ENCODE measurements at regions not wholly inside any gene's neighbourhood (a gene's known extent, or its start where the extent isn't known, plus 50 kb on each side); places are given as distances from the start of the nearest gene placed in this dataset.

GRCh38 chr2:155393406-155393805 is 694.9 kb downstream of the KCNJ3 start:
- Histone ChIP-seq H3K4me1 (ENCODE audit: control insufficient read depth, insufficient read depth, low read length) (no peaks in the 10 kb centered on the region), H3K27me3 (ENCODE audit: control insufficient read depth, insufficient read depth, low read length) (no peaks in the 10 kb centered on the region), H3K36me3 (ENCODE audit: control insufficient read depth, insufficient read depth, low read length) (no peaks in the 10 kb centered on the region), H3K4me3 (ENCODE audit: low read depth, low read length) (no peak overlapping the region), H3K9me3 (ENCODE audit: control insufficient read depth, insufficient read depth, low read length) (no peaks in the 10 kb centered on the region), H3K9ac (ENCODE audit: low read depth, low read length) (no peak overlapping the region)

- no peak overlapping the region for H3K9ac ChIP-seq (ENCODE audit: low read depth, low read length)
- no peaks in the 10 kb centered on the region for H3K27me3 ChIP-seq (ENCODE audit: control insufficient read depth, insufficient read depth, low read length)
- no peaks in the 10 kb centered on the region for H3K4me1 ChIP-seq (ENCODE audit: control insufficient read depth, insufficient read depth, low read length)
- H3K4me3 ChIP-seq (ENCODE audit: low read depth, low read length): no peak overlapping the region
- H3K9me3 ChIP-seq (ENCODE audit: control insufficient read depth, insufficient read depth, low read length): no peaks in the 10 kb centered on the region
- no peaks in the 10 kb centered on the region for H3K36me3 ChIP-seq (ENCODE audit: control insufficient read depth, insufficient read depth, low read length)
Measured at GRCh38 chr2:155391613-155392130, 693.2 kb downstream of the KCNJ3 start.

DNA sequence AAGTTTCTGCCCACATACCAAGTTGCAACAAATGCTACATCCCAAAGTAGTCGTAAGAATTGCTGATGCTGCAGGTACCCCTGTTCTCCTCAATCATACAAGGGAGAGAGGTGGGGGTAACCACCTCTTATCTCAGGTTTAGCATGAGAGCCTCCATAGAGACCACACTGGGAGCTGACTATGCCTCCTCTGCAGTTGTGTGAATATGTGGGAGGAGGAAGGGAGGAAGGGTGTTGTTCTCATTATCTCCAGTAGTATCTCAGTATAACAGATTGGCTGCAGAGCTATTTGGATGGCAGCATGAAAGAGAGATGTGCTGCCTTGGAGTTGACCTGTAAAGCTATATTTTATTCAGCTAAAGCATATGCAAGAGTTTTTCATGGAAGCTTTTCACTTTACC is 690.7 kb downstream of the KCNJ3 start:
- H3K36me3 ChIP-seq (ENCODE audit: control insufficient read depth, insufficient read depth, low read length): no peaks in the 10 kb centered on the region

DNA sequence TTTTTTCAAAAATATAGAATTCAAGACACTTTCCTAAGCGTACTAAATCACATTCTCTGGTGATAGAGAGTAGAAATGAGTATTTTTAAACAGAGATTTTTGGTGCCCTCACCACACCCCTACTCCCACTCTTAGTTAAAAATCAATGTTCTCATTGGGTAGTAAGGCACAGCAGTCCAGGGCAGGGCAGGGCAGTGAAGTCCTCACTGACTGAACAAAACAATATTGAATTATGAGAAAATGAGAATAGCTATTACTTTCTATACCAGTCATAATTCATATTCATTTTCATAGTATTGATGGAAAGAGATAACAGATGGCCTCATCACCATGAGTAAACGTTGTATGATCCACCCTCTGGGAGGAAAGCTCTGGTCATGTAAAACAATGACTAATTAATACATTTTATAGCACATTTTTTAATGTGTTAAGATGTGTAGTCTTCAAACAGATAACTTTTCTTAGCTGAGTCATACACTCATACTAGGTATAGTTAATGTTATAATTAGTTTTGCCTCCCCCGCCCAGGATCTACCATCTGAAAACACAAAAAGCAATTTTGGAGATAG is 686.1 kb downstream of the KCNJ3 start:
- Histone ChIP-seq H3K9me3 (ENCODE audit: control insufficient read depth, insufficient read depth, low read length) (no peaks in the 10 kb centered on the region), H3K4me3 (ENCODE audit: low read depth, low read length) (no peak overlapping the region), H3K9ac (ENCODE audit: low read depth, low read length) (no peak overlapping the region), H3K36me3 (ENCODE audit: control insufficient read depth, insufficient read depth, low read length) (no peaks in the 10 kb centered on the region), H3K27me3 (ENCODE audit: control insufficient read depth, insufficient read depth, low read length) (no peaks in the 10 kb centered on the region), H3K4me1 (ENCODE audit: control insufficient read depth, insufficient read depth, low read length) (no peaks in the 10 kb centered on the region)

More for the DNA sequence above, 690.7 kb downstream of the KCNJ3 start:
- Histone ChIP-seq H3K4me3 (ENCODE audit: low read depth, low read length) (no peak overlapping the region), H3K9ac (ENCODE audit: low read depth, low read length) (no peak overlapping the region), H3K9me3 (ENCODE audit: control insufficient read depth, insufficient read depth, low read length) (no peaks in the 10 kb centered on the region), H3K27me3 (ENCODE audit: control insufficient read depth, insufficient read depth, low read length) (no peaks in the 10 kb centered on the region), H3K4me1 (ENCODE audit: control insufficient read depth, insufficient read depth, low read length) (no peaks in the 10 kb centered on the region)

DNA sequence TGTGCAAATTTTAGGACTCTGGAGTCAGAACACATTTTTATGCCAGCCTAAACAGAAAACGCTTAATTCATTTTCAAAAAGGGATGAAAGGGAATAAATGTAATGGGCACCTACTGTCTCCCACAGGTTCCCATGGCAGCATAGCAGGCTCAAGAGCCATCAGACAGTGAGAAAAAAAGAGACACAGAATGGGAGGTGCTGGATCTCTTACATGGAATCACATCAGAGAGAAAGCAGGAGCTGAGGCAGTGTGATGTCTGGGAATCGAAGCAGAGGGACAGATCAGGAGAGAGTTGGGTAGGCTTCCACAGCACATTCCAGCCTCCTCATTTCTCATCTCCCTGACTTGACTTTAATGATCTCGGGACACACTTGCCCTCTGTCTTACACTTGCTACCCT is 684.3 kb downstream of the KCNJ3 start:
- Histone ChIP-seq H3K36me3 (ENCODE audit: control insufficient read depth, insufficient read depth, low read length) (no peaks in the 10 kb centered on the region), H3K4me3 (ENCODE audit: low read depth, low read length) (no peak overlapping the region), H3K9me3 (ENCODE audit: control insufficient read depth, insufficient read depth, low read length) (no peaks in the 10 kb centered on the region), H3K9ac (ENCODE audit: low read depth, low read length) (no peak overlapping the region), H3K4me1 (ENCODE audit: control insufficient read depth, insufficient read depth, low read length) (no peaks in the 10 kb centered on the region), H3K27me3 (ENCODE audit: control insufficient read depth, insufficient read depth, low read length) (no peaks in the 10 kb centered on the region)

DNA sequence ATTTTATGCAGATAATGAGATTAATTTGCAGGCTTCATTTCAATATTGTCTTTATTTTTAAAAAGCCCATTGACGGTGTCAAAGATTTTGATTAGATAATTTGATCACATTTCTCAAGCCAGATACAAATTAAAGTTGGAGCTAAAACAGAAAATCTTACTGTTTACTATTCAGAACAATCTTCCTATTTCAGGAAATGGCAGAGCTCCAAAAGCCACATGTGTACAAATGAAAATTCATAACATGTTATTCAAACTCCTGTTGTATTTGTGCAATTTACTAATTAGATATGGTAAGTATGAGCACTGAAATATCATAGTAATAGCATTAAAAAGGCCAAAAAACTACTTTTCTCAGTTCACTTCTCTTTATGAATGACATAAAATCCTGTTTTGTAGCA is 682.9 kb downstream of the KCNJ3 start:
- Histone ChIP-seq H3K36me3 (ENCODE audit: control insufficient read depth, insufficient read depth, low read length) (no peaks in the 10 kb centered on the region), H3K27me3 (ENCODE audit: control insufficient read depth, insufficient read depth, low read length) (no peaks in the 10 kb centered on the region), H3K4me1 (ENCODE audit: control insufficient read depth, insufficient read depth, low read length) (no peaks in the 10 kb centered on the region), H3K4me3 (ENCODE audit: low read depth, low read length) (no peak overlapping the region), H3K9ac (ENCODE audit: low read depth, low read length) (no peak overlapping the region), H3K9me3 (ENCODE audit: control insufficient read depth, insufficient read depth, low read length) (no peaks in the 10 kb centered on the region)

GRCh38 chr2:155379494-155379893 is 681.0 kb downstream of the KCNJ3 start:
- Histone ChIP-seq H3K27me3 (ENCODE audit: control insufficient read depth, insufficient read depth, low read length) (no peaks in the 10 kb centered on the region), H3K4me3 (ENCODE audit: low read depth, low read length) (no peak overlapping the region), H3K9ac (ENCODE audit: low read depth, low read length) (no peak overlapping the region), H3K36me3 (ENCODE audit: control insufficient read depth, insufficient read depth, low read length) (no peaks in the 10 kb centered on the region), H3K4me1 (ENCODE audit: control insufficient read depth, insufficient read depth, low read length) (no peaks in the 10 kb centered on the region), H3K9me3 (ENCODE audit: control insufficient read depth, insufficient read depth, low read length) (no peaks in the 10 kb centered on the region)

- Histone ChIP-seq H3K4me1 (ENCODE audit: control insufficient read depth, insufficient read depth, low read length) (no peaks in the 10 kb centered on the region), H3K9ac (ENCODE audit: low read depth, low read length) (no peak overlapping the region), H3K4me3 (ENCODE audit: low read depth, low read length) (no peak overlapping the region), H3K9me3 (ENCODE audit: control insufficient read depth, insufficient read depth, low read length) (no peaks in the 10 kb centered on the region), H3K27me3 (ENCODE audit: control insufficient read depth, insufficient read depth, low read length) (no peaks in the 10 kb centered on the region), H3K36me3 (ENCODE audit: control insufficient read depth, insufficient read depth, low read length) (no peaks in the 10 kb centered on the region)
Measured at GRCh38 chr2:155377931-155378444, 679.5 kb downstream of the KCNJ3 start.

DNA sequence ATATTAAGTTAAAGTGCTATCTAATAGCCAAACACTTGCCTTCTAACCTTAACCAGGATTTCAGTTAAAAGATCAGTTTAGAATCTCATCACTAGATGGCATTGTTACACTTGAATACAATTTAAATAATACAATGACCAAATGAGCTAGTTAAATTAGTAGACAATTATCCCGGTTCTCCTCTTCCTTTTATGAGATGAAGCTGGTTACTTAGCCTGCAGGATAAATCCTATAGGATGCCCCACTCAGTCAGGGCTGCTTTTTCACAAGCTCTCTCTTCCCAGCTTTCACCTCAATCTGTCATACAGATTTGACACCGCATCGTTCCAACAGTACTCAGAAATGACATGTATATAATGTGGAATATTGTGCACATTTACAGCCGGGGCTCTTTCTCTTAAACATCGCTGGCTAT is 678.8 kb downstream of the KCNJ3 start:
- no peaks in the 10 kb centered on the region for H3K9me3 ChIP-seq (ENCODE audit: control insufficient read depth, insufficient read depth, low read length)
- H3K9ac ChIP-seq (ENCODE audit: low read depth, low read length): no peak overlapping the region
- no peaks in the 10 kb centered on the region for H3K4me1 ChIP-seq (ENCODE audit: control insufficient read depth, insufficient read depth, low read length)
- H3K4me3 ChIP-seq (ENCODE audit: low read depth, low read length): no peak overlapping the region
- no peaks in the 10 kb centered on the region for H3K27me3 ChIP-seq (ENCODE audit: control insufficient read depth, insufficient read depth, low read length)
- H3K36me3 ChIP-seq (ENCODE audit: control insufficient read depth, insufficient read depth, low read length): no peaks in the 10 kb centered on the region

DNA sequence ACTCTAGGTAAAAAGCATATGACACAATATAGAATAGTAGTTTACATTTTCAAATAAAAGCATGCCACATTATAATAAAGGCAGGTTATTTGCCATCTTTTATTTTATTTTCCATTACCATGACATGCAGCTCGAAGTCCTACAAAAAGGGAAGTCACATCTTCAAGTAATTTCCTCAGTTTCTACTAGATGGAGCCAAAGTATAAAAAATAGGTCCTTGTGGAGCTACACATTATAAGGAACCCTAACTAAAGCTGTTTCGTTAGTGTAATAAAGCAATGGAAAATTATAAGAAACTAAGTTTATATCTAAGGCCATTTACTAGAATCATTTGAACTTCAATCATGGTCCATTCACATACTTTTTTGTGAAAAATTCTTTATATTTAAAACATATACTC is 674.5 kb downstream of the KCNJ3 start:
- no peaks in the 10 kb centered on the region for H3K36me3 ChIP-seq (ENCODE audit: control insufficient read depth, insufficient read depth, low read length)

GRCh38 chr2:155368934-155369333 is 670.4 kb downstream of the KCNJ3 start:
- Histone ChIP-seq H3K4me1 (ENCODE audit: control insufficient read depth, insufficient read depth, low read length) (no peaks in the 10 kb centered on the region), H3K9ac (ENCODE audit: low read depth, low read length) (no peak overlapping the region)

More for the DNA sequence above, 674.5 kb downstream of the KCNJ3 start:
- Histone ChIP-seq H3K27me3 (ENCODE audit: control insufficient read depth, insufficient read depth, low read length) (no peaks in the 10 kb centered on the region), H3K9me3 (ENCODE audit: control insufficient read depth, insufficient read depth, low read length) (no peaks in the 10 kb centered on the region), H3K4me1 (ENCODE audit: control insufficient read depth, insufficient read depth, low read length) (no peaks in the 10 kb centered on the region), H3K9ac (ENCODE audit: low read depth, low read length) (no peak overlapping the region), H3K4me3 (ENCODE audit: low read depth, low read length) (no peak overlapping the region)

DNA sequence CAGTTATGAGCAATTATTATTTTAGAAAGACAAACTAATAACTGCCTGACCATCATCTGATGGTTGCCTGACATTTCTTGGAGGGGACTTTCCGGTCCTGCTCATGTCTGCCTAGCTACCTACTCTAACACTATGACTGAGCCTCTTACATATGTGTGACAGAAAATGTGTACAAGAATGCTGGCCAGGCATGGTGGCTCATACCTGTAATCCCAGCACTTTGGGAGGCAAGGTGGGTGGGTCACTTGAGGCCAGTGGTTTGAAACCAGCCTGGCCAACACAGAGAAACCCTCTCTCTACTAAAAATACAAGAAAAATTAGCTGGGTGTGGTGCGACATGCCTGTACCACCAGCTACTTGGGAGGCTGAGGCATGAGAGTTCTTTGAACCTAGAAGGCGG is 666.3 kb downstream of the KCNJ3 start:
- Histone ChIP-seq H3K9me3 (ENCODE audit: control insufficient read depth, insufficient read depth, low read length) (no peaks in the 10 kb centered on the region), H3K4me3 (ENCODE audit: low read depth, low read length) (no peak overlapping the region), H3K27me3 (ENCODE audit: control insufficient read depth, insufficient read depth, low read length) (no peaks in the 10 kb centered on the region), H3K9ac (ENCODE audit: low read depth, low read length) (no peak overlapping the region), H3K36me3 (ENCODE audit: control insufficient read depth, insufficient read depth, low read length) (no peaks in the 10 kb centered on the region), H3K4me1 (ENCODE audit: control insufficient read depth, insufficient read depth, low read length) (no peaks in the 10 kb centered on the region)

More at GRCh38 chr2:155368934-155369333, 670.4 kb downstream of the KCNJ3 start:
- Histone ChIP-seq H3K4me3 (ENCODE audit: low read depth, low read length) (no peak overlapping the region), H3K27me3 (ENCODE audit: control insufficient read depth, insufficient read depth, low read length) (no peaks in the 10 kb centered on the region), H3K36me3 (ENCODE audit: control insufficient read depth, insufficient read depth, low read length) (no peaks in the 10 kb centered on the region), H3K9me3 (ENCODE audit: control insufficient read depth, insufficient read depth, low read length) (no peaks in the 10 kb centered on the region)

Measured in iPS-15b (cell line).